Natural killer cell (primary cell): ENCODE measurements at regions not wholly inside any gene's neighbourhood (a gene's known extent, or its start where the extent isn't known, plus 50 kb on each side); places are given as distances from the start of the nearest gene placed in this dataset.
"Not testable (repeated sequence)": the region's sequence is repeated elsewhere in the genome, so short reads cannot be mapped to it uniquely, and the experiment has no call there.

Experiments used
- ATAC-seq, 3 donors: fragments of 150-1000 bp in 2 of 3; fragments of 200-7000 bp in 1 of 3; cut with Tn5 transposase; 1 replicate in 1 of 3; 2 replicates in 2 of 3; pipeline ENCODE4 v1.10.0; 2021; ENCODE audit warnings: mild to moderate bottlenecking in 2 of 3, moderate library complexity in 2 of 3
- DNase-seq, 2 donors: peaks; one replicate each; pipeline versions ENCODE4 v3.0.0 to v3.0.0-alpha.2; 2013 to 2021; ENCODE audit warnings: mixed read lengths in 1 of 2
- H3K27ac ChIP-seq: one replicate; pipeline ENCODE4 v1.5.1; 2013; ENCODE audit warnings: mild to moderate bottlenecking, low read length
- H3K27me3 ChIP-seq: one replicate; pipeline ENCODE4 v1.6.1; 2013; ENCODE audit warnings: low read length; ENCODE audit not compliant: control insufficient read depth, insufficient read depth
- H3K36me3 ChIP-seq: one replicate; pipeline ENCODE4 v1.6.1; 2013; ENCODE audit warnings: low read length; ENCODE audit not compliant: control insufficient read depth, insufficient read depth
- H3K4me1 ChIP-seq: one replicate; pipeline ENCODE4 v1.6.1; 2013; ENCODE audit warnings: low read length; ENCODE audit not compliant: control insufficient read depth, insufficient read depth
- H3K4me3 ChIP-seq: one replicate; pipeline ENCODE4 v1.5.1; 2013; ENCODE audit warnings: low read length
- H3K9me3 ChIP-seq: one replicate; pipeline ENCODE4 v1.6.1; 2013; ENCODE audit warnings: low read length; ENCODE audit not compliant: control insufficient read depth, insufficient read depth
- H3K27ac Mint-ChIP-seq, 2 donors: one replicate each; pipeline ENCODE4 v1.8.0; 2022; ENCODE audit warnings: mild to moderate bottlenecking in 2 of 2, mixed read lengths in 2 of 2, moderate library complexity in 1 of 2
- H3K27me3 Mint-ChIP-seq, 2 donors: one replicate each; pipeline ENCODE4 v1.8.0; 2022; ENCODE audit warnings: low read depth in 2 of 2, mixed read lengths in 2 of 2
- H3K36me3 Mint-ChIP-seq: one replicate; pipeline ENCODE4 v1.8.0; 2022; ENCODE audit warnings: mixed read lengths
- H3K4me1 Mint-ChIP-seq, 2 donors: one replicate each; pipeline ENCODE4 v1.8.0; 2022; ENCODE audit warnings: mixed read lengths in 2 of 2
- H3K4me3 Mint-ChIP-seq: one replicate; pipeline ENCODE4 v1.8.0; 2022; ENCODE audit warnings: mild to moderate bottlenecking, moderate library complexity, mixed read lengths
- H3K9me3 Mint-ChIP-seq, 2 donors: one replicate each; pipeline ENCODE4 v1.8.0; 2022; ENCODE audit warnings: mixed read lengths in 2 of 2
- WGBS: methylation state at CpG from one replicate; pipeline ENCODE4 v1.1.7; 2013; ENCODE audit warnings: missing lambda C conversion rate; ENCODE audit not compliant: insufficient coverage; 5-methylcytosine and 5-hydroxymethylcytosine counted together
- intact Hi-C: fragments of 100-400 bp; cut with micrococcal nuclease; formaldehyde crosslinking; loops from one replicate; pipeline ENCODE4 v1.14.2; 2022

GRCh38 chr21:6093419-6093818 is 4428.0 kb upstream of the TPTE start:
- not testable (repeated sequence) for DNase-seq, H3K4me3 ChIP-seq
- no CpG with 5 or more reads among the region's 32 CpGs for WGBS

DNA sequence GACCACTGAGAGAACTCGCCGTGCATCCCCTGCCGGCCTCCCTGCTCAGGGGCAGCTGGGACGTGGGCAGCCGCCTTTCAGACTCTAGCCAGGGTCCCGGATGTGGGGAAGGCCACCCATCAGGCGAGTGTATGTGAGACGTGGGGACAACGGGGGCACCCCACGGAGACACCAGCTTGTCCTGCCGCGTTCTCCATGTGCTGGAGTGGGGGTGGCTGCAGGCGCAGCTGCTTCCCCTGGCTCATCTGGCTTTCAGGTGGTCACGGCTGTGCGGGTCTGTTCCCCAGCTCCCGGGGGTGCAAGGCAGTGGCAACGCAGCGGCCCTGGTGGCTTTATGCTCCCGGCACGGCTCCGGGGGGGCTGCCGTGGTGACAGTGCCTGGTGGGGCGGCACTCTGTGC is 4427.5 kb upstream of the TPTE start:
- H3K4me1 ChIP-seq, H3K27ac ChIP-seq, H3K9me3 Mint-ChIP-seq, DNase-seq, H3K27ac Mint-ChIP-seq, H3K36me3 Mint-ChIP-seq, H3K4me1 Mint-ChIP-seq, H3K9me3 ChIP-seq, intact Hi-C loops, H3K27me3 Mint-ChIP-seq, H3K36me3 ChIP-seq, H3K27me3 ChIP-seq, H3K4me3 Mint-ChIP-seq, H3K4me3 ChIP-seq: not testable (repeated sequence)
- no CpG with 5 or more reads among the region's 23 CpGs for WGBS
- peak in 1 of 3 donors; percentile 25 for ATAC-seq

More at GRCh38 chr21:6093419-6093818, 4428.0 kb upstream of the TPTE start:
- H3K9me3 Mint-ChIP-seq, H3K27ac ChIP-seq, H3K4me1 Mint-ChIP-seq, H3K27me3 ChIP-seq, H3K36me3 ChIP-seq, H3K36me3 Mint-ChIP-seq, H3K4me3 Mint-ChIP-seq, H3K9me3 ChIP-seq, H3K27ac Mint-ChIP-seq, H3K4me1 ChIP-seq, H3K27me3 Mint-ChIP-seq, intact Hi-C loops: not testable (repeated sequence)
- ATAC-seq = peak; percentile 39 to 81 (median 80)

- WGBS = no CpG with 5 or more reads among the region's 13 CpGs
- DNase-seq, H3K4me1 ChIP-seq: not testable (repeated sequence)
Measured at GRCh38 chr21:6095304-6095703, 4426.1 kb upstream of the TPTE start.

GRCh38 chr21:6096560-6097424 is 4424.6 kb upstream of the TPTE start:
- H3K27ac Mint-ChIP-seq, DNase-seq, H3K4me3 ChIP-seq, H3K36me3 Mint-ChIP-seq, H3K9me3 Mint-ChIP-seq, H3K4me1 Mint-ChIP-seq, H3K36me3 ChIP-seq, H3K27ac ChIP-seq, H3K27me3 ChIP-seq, ATAC-seq, H3K27me3 Mint-ChIP-seq, H3K4me3 Mint-ChIP-seq, H3K9me3 ChIP-seq, intact Hi-C loops, H3K4me1 ChIP-seq: not testable (repeated sequence)
- no CpG with 5 or more reads among the region's 24 CpGs for WGBS

More at GRCh38 chr21:6095304-6095703, 4426.1 kb upstream of the TPTE start:
- H3K27me3 ChIP-seq, H3K4me3 ChIP-seq, ATAC-seq, intact Hi-C loops, H3K36me3 ChIP-seq, H3K36me3 Mint-ChIP-seq, H3K27ac ChIP-seq, H3K9me3 Mint-ChIP-seq, H3K27me3 Mint-ChIP-seq, H3K27ac Mint-ChIP-seq, H3K9me3 ChIP-seq, H3K4me3 Mint-ChIP-seq, H3K4me1 Mint-ChIP-seq: not testable (repeated sequence)

DNA sequence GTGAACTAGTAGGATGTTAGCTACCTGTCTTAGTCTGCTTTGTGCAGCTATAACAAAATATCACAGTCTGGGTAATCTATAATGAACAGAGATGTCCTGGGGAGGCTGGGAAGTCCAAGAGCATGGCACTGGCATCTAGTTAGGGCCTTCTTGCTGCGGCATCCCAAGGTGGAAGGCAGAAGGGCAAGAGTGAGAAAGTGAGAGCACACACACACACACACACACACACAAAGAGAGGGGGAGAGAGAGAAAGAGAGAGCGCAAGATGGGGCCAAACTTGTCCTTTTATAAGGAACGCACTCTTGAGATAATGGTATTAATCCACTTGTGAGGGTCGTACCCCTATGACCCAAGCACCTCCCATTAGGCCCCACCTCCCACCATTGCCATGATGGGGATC is 4423.6 kb upstream of the TPTE start:
- intact Hi-C loops, ATAC-seq, H3K36me3 ChIP-seq, DNase-seq, H3K27ac Mint-ChIP-seq, H3K4me1 ChIP-seq, H3K27me3 ChIP-seq, H3K4me1 Mint-ChIP-seq, H3K27ac ChIP-seq, H3K4me3 Mint-ChIP-seq, H3K9me3 Mint-ChIP-seq, H3K27me3 Mint-ChIP-seq, H3K36me3 Mint-ChIP-seq, H3K4me3 ChIP-seq, H3K9me3 ChIP-seq: not testable (repeated sequence)
- no CpG with 5 or more reads among the region's 4 CpGs for WGBS

GRCh38 chr21:6098191-6098935 is 4423.0 kb upstream of the TPTE start:
- H3K9me3 Mint-ChIP-seq, intact Hi-C loops, H3K36me3 Mint-ChIP-seq, H3K27me3 Mint-ChIP-seq, H3K36me3 ChIP-seq, H3K4me1 ChIP-seq, H3K27me3 ChIP-seq, H3K27ac Mint-ChIP-seq, H3K4me1 Mint-ChIP-seq, H3K27ac ChIP-seq, H3K4me3 Mint-ChIP-seq, ATAC-seq, H3K4me3 ChIP-seq, H3K9me3 ChIP-seq: not testable (repeated sequence)
- 100% methylated on average over 1 of the region's 8 CpGs for WGBS
- DNase-seq = peak in 1 of 2 donors; percentile 0

- H3K36me3 Mint-ChIP-seq, H3K9me3 Mint-ChIP-seq: not testable (repeated sequence)
Measured at GRCh38 chr21:6101588-6101987, 4419.8 kb upstream of the TPTE start.

More at GRCh38 chr21:6101588-6101987, 4419.8 kb upstream of the TPTE start:
- intact Hi-C loops, H3K4me3 Mint-ChIP-seq, ATAC-seq, H3K4me1 ChIP-seq, H3K27ac Mint-ChIP-seq, H3K4me3 ChIP-seq, DNase-seq, H3K27me3 ChIP-seq, H3K4me1 Mint-ChIP-seq, H3K27me3 Mint-ChIP-seq, H3K27ac ChIP-seq, H3K9me3 ChIP-seq, H3K36me3 ChIP-seq: not testable (repeated sequence)
- no CpG with 5 or more reads among the region's 9 CpGs for WGBS
